OCI-LY3 (cell line): ENCODE measurements at regions not wholly inside any gene's neighbourhood (a gene's known extent, or its start where the extent isn't known, plus 50 kb on each side); places are given as distances from the start of the nearest gene placed in this dataset.
"Not testable (repeated sequence)": the region's sequence is repeated elsewhere in the genome, so short reads cannot be mapped to it uniquely, and the experiment has no call there.

Experiments used
- H2AFZ ChIP-seq: fragments of 200-600, 300-600 bp; shearing (Covaris generic); 2 replicates; pipeline ENCODE4 v1.6.0; 2014; ENCODE audit warnings: antibody characterized with exemption, low read depth, low read length
- H3K27ac ChIP-seq: fragments of 200-600, 300-600 bp; sonication (generic); 2 replicates; pipeline ENCODE4 v1.5.1; 2014; ENCODE audit warnings: mild to moderate bottlenecking, low read length, moderate library complexity, mixed read lengths
- H3K27me3 ChIP-seq: fragments of 200-600, 300-600 bp; sonication (generic); 2 replicates; pipeline ENCODE4 v1.6.1; 2014; ENCODE audit warnings: low read depth, low read length, mixed read lengths
- H3K36me3 ChIP-seq: fragments of 200-600, 300-600 bp; sonication (generic); replicated peaks from 2 replicates; pipeline ENCODE3; 2014; ENCODE audit warnings: low read depth, low read length, mixed read lengths
- H3K4me1 ChIP-seq: fragments of 300-600, 200-600 bp; sonication (generic); 2 replicates; pipeline ENCODE4 v1.6.1; 2014; ENCODE audit warnings: low read length, mixed read lengths
- H3K4me2 ChIP-seq: fragments of 200-600, 300-600 bp; sonication (generic); 2 replicates; pipeline ENCODE4 v1.6.1; 2014; ENCODE audit warnings: low read length, mixed read lengths
- H3K4me3 ChIP-seq: fragments of 300-600, 200-600 bp; sonication (generic); 2 replicates; pipeline ENCODE4 v1.5.1; 2014; ENCODE audit warnings: antibody characterized with exemption, mild to moderate bottlenecking, low read length, moderate library complexity
- H3K79me2 ChIP-seq: fragments of 300-600, 200-600 bp; shearing (Covaris generic); 2 replicates; pipeline ENCODE4 v1.6.1; 2014; ENCODE audit warnings: mild to moderate bottlenecking, low read length, mixed read lengths
- H3K9ac ChIP-seq: fragments of 300-600, 200-600 bp; shearing (Covaris generic); 2 replicates; pipeline ENCODE4 v1.6.0; 2014; ENCODE audit warnings: mild to moderate bottlenecking, low read length, moderate library complexity
- H3K9me3 ChIP-seq: fragments of 200-600, 300-600 bp; shearing (Covaris generic); 2 replicates; pipeline ENCODE4 v1.6.1; 2014; ENCODE audit warnings: low read length, mixed read lengths; ENCODE audit not compliant: insufficient read depth
- H4K20me1 ChIP-seq: fragments of 200-600, 300-600 bp; sonication (generic); 2 replicates; pipeline ENCODE4 v1.6.1; 2016; ENCODE audit warnings: low read length, mixed read lengths; ENCODE audit not compliant: insufficient read depth
- CTCF ChIP-seq: fragments of 200-600, 300-600 bp; sonication (generic); IDR thresholded peaks from 2 replicates; pipeline ENCODE4 v1.5.1; 2014; ENCODE audit warnings: antibody characterized with exemption, low read length, low read depth
- EZH2phosphoT487 ChIP-seq: fragments of 200-600 bp; shearing (Covaris generic); IDR thresholded peaks from 2 replicates; pipeline ENCODE4 v1.6.1; 2018; ENCODE audit warnings: antibody characterized with exemption, mixed run types, low read depth

DNA sequence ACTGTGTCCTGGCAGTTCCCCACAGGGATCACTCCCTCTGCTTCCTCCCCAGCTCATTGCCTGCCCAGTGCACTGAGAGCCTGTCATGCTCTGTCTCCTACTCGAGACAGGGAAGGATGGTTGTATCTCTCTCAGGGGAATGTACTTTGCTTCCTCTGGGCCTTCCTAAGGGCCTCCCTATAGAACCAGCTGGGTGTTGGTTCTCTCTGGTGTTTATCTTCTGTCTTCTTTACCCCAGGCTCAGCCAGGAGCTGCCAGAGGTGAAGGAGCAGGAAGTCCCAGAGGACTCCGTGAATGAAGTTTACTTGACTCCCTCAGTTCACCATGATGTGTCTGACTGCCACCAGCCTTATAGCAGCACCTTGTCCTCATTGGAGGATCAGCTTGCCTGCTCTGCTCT is 330.3 kb upstream of the COX7C start:
- not testable (repeated sequence) for H3K27me3 ChIP-seq, H3K4me2 ChIP-seq, H3K27ac ChIP-seq, H3K9ac ChIP-seq, H3K4me3 ChIP-seq, H3K79me2 ChIP-seq, H3K4me1 ChIP-seq, H3K36me3 ChIP-seq, H2AFZ ChIP-seq, H4K20me1 ChIP-seq, H3K9me3 ChIP-seq

DNA sequence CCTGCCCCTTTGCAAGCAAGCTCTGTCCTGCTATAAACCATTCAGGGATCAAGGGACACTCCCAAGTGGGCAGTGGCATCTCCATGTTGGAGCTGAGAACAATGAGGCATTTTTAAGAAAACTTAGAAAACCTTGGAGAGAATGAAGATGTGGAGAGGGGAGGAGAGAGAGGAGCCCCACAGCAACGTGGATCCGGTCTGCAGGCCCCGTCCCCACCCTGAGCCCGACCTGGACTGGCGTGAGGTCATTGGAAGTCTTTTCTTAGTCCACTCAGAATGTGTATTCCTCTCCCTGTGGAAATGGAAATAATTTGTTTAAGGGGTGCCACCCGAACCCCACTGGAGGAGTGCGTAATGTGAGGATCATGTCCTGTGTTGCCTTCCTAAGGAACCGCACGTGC is 328.0 kb upstream of the COX7C start:
- not testable (repeated sequence) for H3K9me3 ChIP-seq, H3K4me2 ChIP-seq, H3K27me3 ChIP-seq, H3K79me2 ChIP-seq, H3K4me1 ChIP-seq, H2AFZ ChIP-seq, H3K9ac ChIP-seq, H3K27ac ChIP-seq, H4K20me1 ChIP-seq, H3K36me3 ChIP-seq, H3K4me3 ChIP-seq

- not testable (repeated sequence) for H3K4me3 ChIP-seq, H3K79me2 ChIP-seq, H3K27ac ChIP-seq, H3K9ac ChIP-seq, H3K36me3 ChIP-seq, H3K4me1 ChIP-seq, H4K20me1 ChIP-seq, H2AFZ ChIP-seq, H3K4me2 ChIP-seq, H3K27me3 ChIP-seq, H3K9me3 ChIP-seq
Observed at GRCh38 chr5:86292811-86293210, 324.9 kb upstream of the COX7C start.

DNA sequence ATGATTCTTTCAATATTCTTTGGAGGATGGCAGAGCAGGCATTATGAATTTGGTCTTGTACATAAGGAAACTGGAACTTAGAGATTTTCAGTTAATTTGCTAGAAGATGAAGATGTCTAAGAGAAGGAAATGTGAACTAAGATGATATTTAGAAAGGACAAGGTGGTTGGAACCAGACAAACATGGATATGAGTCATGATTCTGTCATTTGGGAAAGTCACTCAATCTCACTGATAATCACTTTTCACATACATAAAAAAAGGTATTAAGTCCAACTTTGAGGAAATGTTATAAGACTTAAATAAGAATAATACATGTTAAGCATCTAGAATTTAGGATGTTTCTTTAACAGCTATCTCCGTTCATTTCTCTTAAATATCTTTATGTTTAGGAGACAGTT is 315.1 kb upstream of the COX7C start:
- not testable (repeated sequence) for H3K9ac ChIP-seq, H3K27ac ChIP-seq, H3K9me3 ChIP-seq, H3K27me3 ChIP-seq, H3K79me2 ChIP-seq, H3K36me3 ChIP-seq, H2AFZ ChIP-seq, H4K20me1 ChIP-seq, H3K4me2 ChIP-seq, H3K4me1 ChIP-seq, H3K4me3 ChIP-seq

- not testable (repeated sequence) for H2AFZ ChIP-seq, H3K4me1 ChIP-seq, H3K9me3 ChIP-seq, H3K79me2 ChIP-seq, H3K27ac ChIP-seq, H3K9ac ChIP-seq, H4K20me1 ChIP-seq, H3K4me3 ChIP-seq, H3K4me2 ChIP-seq, H3K27me3 ChIP-seq, H3K36me3 ChIP-seq
- TF ChIP-seq CTCF = peak; percentile 13; the same call in 1 of the 2 replicates
Observed at GRCh38 chr5:86305050-86305449, 312.7 kb upstream of the COX7C start.

DNA sequence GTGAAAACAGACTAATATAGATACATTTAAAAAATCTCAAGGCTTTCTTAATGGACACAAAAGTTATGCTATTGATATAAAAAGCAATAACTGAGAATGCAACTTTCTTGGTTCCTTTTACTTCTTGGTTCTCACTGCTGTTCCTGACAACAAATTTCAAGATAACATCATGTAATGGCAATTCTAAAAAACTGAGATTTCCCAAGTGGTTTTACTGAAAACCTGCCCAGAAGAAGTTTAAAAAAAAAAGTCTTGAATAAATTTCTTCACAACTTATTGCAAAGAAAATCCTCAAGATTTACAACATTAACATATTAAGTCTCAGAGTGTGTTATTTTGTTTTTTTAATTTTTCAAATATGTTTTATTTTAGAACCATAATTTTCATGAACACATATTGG is 302.8 kb upstream of the COX7C start:
- H3K4me3 ChIP-seq = no peak overlapping the region
- H2AFZ ChIP-seq = no peak overlapping the region
- H3K4me2 ChIP-seq = no peak overlapping the region
- H3K36me3 ChIP-seq = no peaks in the 10 kb centered on the region
- no peaks in the 10 kb centered on the region for H3K79me2 ChIP-seq
- no peak overlapping the region for H3K27ac ChIP-seq
- no peaks in the 10 kb centered on the region for H4K20me1 ChIP-seq
- no peak for TF ChIP-seq CTCF
- no peak for TF ChIP-seq EZH2phosphoT487
- H3K9ac ChIP-seq = no peak overlapping the region
- no peaks in the 10 kb centered on the region for H3K4me1 ChIP-seq
- no peaks in the 10 kb centered on the region for H3K9me3 ChIP-seq
- no peaks in the 10 kb centered on the region for H3K27me3 ChIP-seq
